Neutrophil (primary cell): ENCODE measurements at regions not wholly inside any gene's neighbourhood (a gene's known extent, or its start where the extent isn't known, plus 50 kb on each side); places are given as distances from the start of the nearest gene placed in this dataset.

ENCODE experiments used
- H3K27ac ChIP-seq: fragments of 200-600 bp; sonication (generic); 2 replicates; pipeline ENCODE4 v1.5.1; 2016; ENCODE audit warnings: mild to moderate bottlenecking, moderate library complexity
- H3K27me3 ChIP-seq: fragments of 200-600 bp; sonication (generic); 2 replicates; pipeline ENCODE4 v1.6.0; 2016; ENCODE audit warnings: mild to moderate bottlenecking
- H3K36me3 ChIP-seq: fragments of 200-600 bp; sonication (generic); 2 replicates; pipeline ENCODE4 v1.5.1; 2017
- H3K4me1 ChIP-seq, 2 experiments: fragments of 200-600 bp in 1 of 2; sonication (generic) in 1 of 2; 1 replicate in 1 of 2; 2 replicates in 1 of 2; pipeline versions ENCODE4 v1.5.1 to v1.6.1; 2013 to 2016; ENCODE audit warnings: low read depth in 1 of 2, low read length in 1 of 2, mild to moderate bottlenecking in 1 of 2, moderate library complexity in 1 of 2; ENCODE audit not compliant: control insufficient read depth in 1 of 2, insufficient read depth in 1 of 2
- H3K4me3 ChIP-seq, 2 experiments: fragments of 200-600 bp in 1 of 2; sonication (generic) in 1 of 2; 1 replicate in 1 of 2; 2 replicates in 1 of 2; pipeline ENCODE4 v1.5.1; 2013 to 2016; ENCODE audit warnings: low read depth in 1 of 2, low read length in 1 of 2, mild to moderate bottlenecking in 1 of 2, moderate library complexity in 1 of 2
- H3K9me3 ChIP-seq: fragments of 200-600 bp; sonication (generic); 2 replicates; pipeline ENCODE4 v1.5.1; 2016
- TF ChIP-seq, protein P1 (sequence below): fragments of 200-600 bp; sonication (generic); IDR thresholded peaks from 2 replicates; pipeline ENCODE4 v1.5.1; 2016; ENCODE audit warnings: antibody characterized with exemption

GRCh38 chr1:219081943-219082925 lies 91.4 kb upstream of the LYPLAL1 start:
- Histone ChIP-seq H3K9me3 (no peaks in the 10 kb centered on the region), H3K36me3 (no peaks in the 10 kb centered on the region), H3K4me1 (peaks cover 0 to 8% of the 10 kb centered on the region in 2 experiments), H3K27ac (no peak overlapping the region), H3K27me3 (no peaks in the 10 kb centered on the region), H3K4me3 (no peak overlapping the region)
- TF ChIP-seq, protein P1, sequence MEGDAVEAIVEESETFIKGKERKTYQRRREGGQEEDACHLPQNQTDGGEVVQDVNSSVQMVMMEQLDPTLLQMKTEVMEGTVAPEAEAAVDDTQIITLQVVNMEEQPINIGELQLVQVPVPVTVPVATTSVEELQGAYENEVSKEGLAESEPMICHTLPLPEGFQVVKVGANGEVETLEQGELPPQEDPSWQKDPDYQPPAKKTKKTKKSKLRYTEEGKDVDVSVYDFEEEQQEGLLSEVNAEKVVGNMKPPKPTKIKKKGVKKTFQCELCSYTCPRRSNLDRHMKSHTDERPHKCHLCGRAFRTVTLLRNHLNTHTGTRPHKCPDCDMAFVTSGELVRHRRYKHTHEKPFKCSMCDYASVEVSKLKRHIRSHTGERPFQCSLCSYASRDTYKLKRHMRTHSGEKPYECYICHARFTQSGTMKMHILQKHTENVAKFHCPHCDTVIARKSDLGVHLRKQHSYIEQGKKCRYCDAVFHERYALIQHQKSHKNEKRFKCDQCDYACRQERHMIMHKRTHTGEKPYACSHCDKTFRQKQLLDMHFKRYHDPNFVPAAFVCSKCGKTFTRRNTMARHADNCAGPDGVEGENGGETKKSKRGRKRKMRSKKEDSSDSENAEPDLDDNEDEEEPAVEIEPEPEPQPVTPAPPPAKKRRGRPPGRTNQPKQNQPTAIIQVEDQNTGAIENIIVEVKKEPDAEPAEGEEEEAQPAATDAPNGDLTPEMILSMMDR: no peak

- Histone ChIP-seq H3K9me3 (no peaks in the 10 kb centered on the region), H3K27ac (no peak overlapping the region), H3K27me3 (no peaks in the 10 kb centered on the region), H3K4me3 (no peak overlapping the region), H3K4me1 (peaks cover 3 to 20% of the 10 kb centered on the region in 2 experiments), H3K36me3 (no peaks in the 10 kb centered on the region)
- TF ChIP-seq, protein P1: no peak
Measured at GRCh38 chr1:219083631-219084030, 90.0 kb upstream of the LYPLAL1 start.

- H3K27ac ChIP-seq: no peak overlapping the region
Measured at GRCh38 chr1:219085082-219085481, 88.6 kb upstream of the LYPLAL1 start.

DNA sequence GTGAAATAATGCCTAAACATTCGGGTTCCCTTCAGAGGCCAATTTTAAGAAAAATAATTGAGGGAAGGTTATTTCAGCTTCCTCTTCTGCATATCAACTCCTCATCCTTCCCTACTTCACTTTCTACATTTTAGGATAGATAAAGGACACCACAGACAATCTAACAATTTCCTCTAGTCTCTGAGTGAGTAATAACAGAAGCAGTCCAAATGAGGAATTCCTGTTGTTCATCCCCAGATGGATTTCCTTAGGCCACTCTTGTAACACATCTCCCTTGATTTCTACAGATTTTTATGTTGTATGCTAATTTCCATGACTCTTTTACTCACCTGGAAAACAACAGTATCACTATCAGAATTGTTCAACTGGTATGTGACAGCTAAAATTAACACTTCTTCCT lies 87.7 kb upstream of the LYPLAL1 start:
- Histone ChIP-seq H3K4me1 (peaks cover 24 to 43% of the 10 kb centered on the region in 2 experiments), H3K27me3 (no peaks in the 10 kb centered on the region), H3K4me3 (no peak overlapping the region), H3K27ac (no peak overlapping the region), H3K36me3 (no peaks in the 10 kb centered on the region), H3K9me3 (no peaks in the 10 kb centered on the region)
- TF ChIP-seq, protein P1: no peak

More at GRCh38 chr1:219085082-219085481, 88.6 kb upstream of the LYPLAL1 start:
- Histone ChIP-seq H3K4me1 (peaks cover 18 to 35% of the 10 kb centered on the region in 2 experiments), H3K27me3 (no peaks in the 10 kb centered on the region), H3K36me3 (no peaks in the 10 kb centered on the region), H3K9me3 (no peaks in the 10 kb centered on the region), H3K4me3 (no peak overlapping the region)
- TF ChIP-seq, protein P1: no peak

DNA sequence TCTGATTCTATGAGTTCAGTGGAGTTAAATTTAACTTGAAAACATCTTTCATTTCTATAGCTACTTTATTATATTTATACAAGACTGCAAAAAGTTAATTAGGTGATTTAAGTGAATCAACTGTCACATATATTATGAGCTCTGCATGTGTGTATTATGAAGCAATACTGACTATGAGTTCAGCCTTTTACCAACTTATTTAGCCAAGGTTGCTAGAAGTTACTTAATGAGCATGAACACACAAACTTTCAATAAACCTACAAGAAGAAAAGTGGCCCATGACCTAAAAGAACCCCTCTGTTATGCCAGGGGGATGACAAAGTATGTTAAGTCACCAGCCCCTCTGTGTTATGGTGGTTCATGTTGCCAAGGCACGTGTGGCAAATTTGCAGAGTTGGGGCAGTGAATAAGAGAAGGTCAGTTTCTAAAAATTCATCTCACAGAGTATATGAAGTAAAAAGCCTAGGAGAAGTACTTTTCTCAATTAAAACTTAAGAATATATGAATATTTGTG lies 86.7 kb upstream of the LYPLAL1 start:
- H3K27me3 ChIP-seq: no peaks in the 10 kb centered on the region
- H3K4me1 ChIP-seq: peaks cover 24 to 46% of the 10 kb centered on the region in 2 experiments
- no peaks in the 10 kb centered on the region for H3K36me3 ChIP-seq
- no peak overlapping the region for H3K4me3 ChIP-seq
- TF ChIP-seq, protein P1: no peak
- H3K27ac ChIP-seq: no peak overlapping the region
- H3K9me3 ChIP-seq: no peaks in the 10 kb centered on the region
